DND-41 (cell line): ENCODE measurements at regions not wholly inside any gene's neighbourhood (a gene's known extent, or its start where the extent isn't known, plus 50 kb on each side); places are given as distances from the start of the nearest gene placed in this dataset.

ENCODE experiments used
- ATAC-seq: fragments of 200-7000 bp; cut with Tn5 transposase; 3 replicates; pipeline ENCODE4 v1.9.1; 2021; ENCODE audit warnings: low read depth; ENCODE audit not compliant: insufficient read depth
- DNase-seq: peaks from one replicate; pipeline ENCODE4 v3.0.0-alpha.2; 2020
- H2AFZ ChIP-seq: 2 replicates; pipeline ENCODE4 v1.6.0; 2012; ENCODE audit warnings: low read depth, low read length
- H3K27ac ChIP-seq: 2 replicates; pipeline ENCODE4 v1.5.1; 2012; ENCODE audit warnings: low read length, inconsistent platforms
- H3K27me3 ChIP-seq: fragments of 200-600 bp; sonication (generic); 2 replicates; pipeline ENCODE4 v1.6.0; 2012; ENCODE audit warnings: low read length, mild to moderate bottlenecking, inconsistent platforms; ENCODE audit not compliant: insufficient read depth, poor library complexity
- H3K36me3 ChIP-seq: 2 replicates; pipeline ENCODE4 v1.5.1; 2012; ENCODE audit warnings: low read length, inconsistent platforms; ENCODE audit not compliant: insufficient read depth
- H3K4me1 ChIP-seq: 2 replicates; pipeline ENCODE4 v1.5.1; 2012; ENCODE audit warnings: mild to moderate bottlenecking, low read length; ENCODE audit not compliant: insufficient read depth
- H3K4me2 ChIP-seq: 2 replicates; pipeline ENCODE4 v1.6.0; 2012; ENCODE audit warnings: mild to moderate bottlenecking, moderate library complexity, low read length, inconsistent platforms; ENCODE audit not compliant: insufficient read depth
- H3K4me3 ChIP-seq, 2 experiments: fragments of 200-600 bp in 1 of 2; shearing (Covaris generic) in 1 of 2; 2 replicates each; pipeline ENCODE4 v1.5.1; 2012 to 2016; ENCODE audit warnings: inconsistent platforms in 2 of 2, low read length in 2 of 2, mild to moderate bottlenecking in 2 of 2, low read depth in 1 of 2, moderate library complexity in 1 of 2
- H3K79me2 ChIP-seq: 2 replicates; pipeline ENCODE4 v1.6.0; 2012; ENCODE audit warnings: low read length, inconsistent platforms; ENCODE audit not compliant: insufficient read depth
- H3K9ac ChIP-seq: 2 replicates; pipeline ENCODE4 v1.6.0; 2012; ENCODE audit warnings: low read depth, mild to moderate bottlenecking, inconsistent platforms, low read length, moderate library complexity
- H3K9me3 ChIP-seq: 2 replicates; pipeline ENCODE4 v1.5.1; 2012; ENCODE audit warnings: low read length, moderate library complexity, mild to moderate bottlenecking, inconsistent platforms; ENCODE audit not compliant: insufficient read depth, severe bottlenecking
- H4K20me1 ChIP-seq: 2 replicates; pipeline ENCODE4 v1.6.0; 2012; ENCODE audit warnings: low read length; ENCODE audit not compliant: insufficient read depth
- EZH2 ChIP-seq: IDR thresholded peaks from 3 replicates; pipeline ENCODE4 v1.6.1; 2012; ENCODE audit warnings: borderline replicate concordance, low read depth, mild to moderate bottlenecking, moderate library complexity, low read length, inconsistent platforms; ENCODE audit not compliant: severe bottlenecking
- TF ChIP-seq, protein P1 (sequence below): IDR thresholded peaks from 2 replicates; pipeline ENCODE4 v1.5.1; 2012; ENCODE audit warnings: borderline replicate concordance, low read length, moderate library complexity, mild to moderate bottlenecking; ENCODE audit not compliant: poor library complexity, severe bottlenecking; ENCODE audit errors: extremely low read depth

DNA sequence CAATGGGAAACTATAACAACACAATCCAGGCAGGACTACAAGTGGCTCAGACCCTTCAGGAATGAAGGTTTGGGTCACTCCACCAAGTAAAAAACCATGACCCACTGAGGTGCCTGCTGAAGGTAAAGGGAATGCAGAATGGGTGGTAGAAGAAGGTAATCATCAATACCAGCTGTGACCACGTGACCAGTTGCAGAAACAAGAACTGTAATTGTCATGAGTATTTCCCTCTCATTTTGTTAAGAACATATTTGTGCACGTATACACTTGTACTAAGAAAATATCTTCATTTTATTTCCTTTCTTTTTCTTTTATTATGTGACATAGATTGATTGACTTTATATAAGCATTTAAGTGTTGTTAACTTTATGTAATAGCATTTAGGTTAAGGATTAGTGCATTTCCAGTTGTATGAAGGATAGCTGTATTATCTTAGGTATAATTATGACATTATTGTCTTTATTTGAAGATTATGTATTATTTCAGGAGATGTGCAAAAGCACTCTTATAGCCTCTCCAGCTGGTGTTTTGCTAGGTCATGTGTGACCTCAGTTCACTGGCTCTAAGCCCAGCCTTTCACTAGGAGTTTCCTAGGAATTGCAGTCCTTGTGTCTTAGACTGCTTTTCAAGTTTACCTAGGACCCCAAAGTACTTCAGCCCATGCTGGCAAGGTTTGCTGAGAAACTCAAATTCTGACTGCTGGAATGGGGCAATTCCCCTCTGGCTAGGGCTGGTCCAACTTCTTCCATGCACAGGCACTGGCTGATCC lies 125.7 kb upstream of the DPP10 start:
- TF ChIP-seq, protein P1, sequence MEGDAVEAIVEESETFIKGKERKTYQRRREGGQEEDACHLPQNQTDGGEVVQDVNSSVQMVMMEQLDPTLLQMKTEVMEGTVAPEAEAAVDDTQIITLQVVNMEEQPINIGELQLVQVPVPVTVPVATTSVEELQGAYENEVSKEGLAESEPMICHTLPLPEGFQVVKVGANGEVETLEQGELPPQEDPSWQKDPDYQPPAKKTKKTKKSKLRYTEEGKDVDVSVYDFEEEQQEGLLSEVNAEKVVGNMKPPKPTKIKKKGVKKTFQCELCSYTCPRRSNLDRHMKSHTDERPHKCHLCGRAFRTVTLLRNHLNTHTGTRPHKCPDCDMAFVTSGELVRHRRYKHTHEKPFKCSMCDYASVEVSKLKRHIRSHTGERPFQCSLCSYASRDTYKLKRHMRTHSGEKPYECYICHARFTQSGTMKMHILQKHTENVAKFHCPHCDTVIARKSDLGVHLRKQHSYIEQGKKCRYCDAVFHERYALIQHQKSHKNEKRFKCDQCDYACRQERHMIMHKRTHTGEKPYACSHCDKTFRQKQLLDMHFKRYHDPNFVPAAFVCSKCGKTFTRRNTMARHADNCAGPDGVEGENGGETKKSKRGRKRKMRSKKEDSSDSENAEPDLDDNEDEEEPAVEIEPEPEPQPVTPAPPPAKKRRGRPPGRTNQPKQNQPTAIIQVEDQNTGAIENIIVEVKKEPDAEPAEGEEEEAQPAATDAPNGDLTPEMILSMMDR, result no peak
- TF ChIP-seq EZH2, result no peak
- Histone ChIP-seq H4K20me1 (no peaks in the 10 kb centered on the region), H3K27ac (no peak overlapping the region), H3K27me3 (no peaks in the 10 kb centered on the region), H3K9ac (no peak overlapping the region), H3K9me3 (no peaks in the 10 kb centered on the region), H3K4me3 (no peak overlapping the region), H3K79me2 (no peaks in the 10 kb centered on the region), H3K4me1 (no peaks in the 10 kb centered on the region), H3K4me2 (no peak overlapping the region), H2AFZ (no peak overlapping the region), H3K36me3 (no peaks in the 10 kb centered on the region)
- DNase-seq (no peak), ATAC-seq (no peak)

- H3K4me3 ChIP-seq, result no peak overlapping the region
- H3K4me2 ChIP-seq, result no peak overlapping the region
- no peaks in the 10 kb centered on the region for H4K20me1 ChIP-seq
- ATAC-seq (no peak), DNase-seq (no peak)
- no peak overlapping the region for H3K27ac ChIP-seq
- no peak overlapping the region for H3K9ac ChIP-seq
- H3K27me3 ChIP-seq, result no peaks in the 10 kb centered on the region
- H3K4me1 ChIP-seq, result no peaks in the 10 kb centered on the region
- TF ChIP-seq, protein P1, result no peak
- TF ChIP-seq EZH2, result no peak
- H3K36me3 ChIP-seq, result no peaks in the 10 kb centered on the region
- H3K79me2 ChIP-seq, result no peaks in the 10 kb centered on the region
- no peaks in the 10 kb centered on the region for H3K9me3 ChIP-seq
- H2AFZ ChIP-seq, result no peak overlapping the region
Measured at GRCh38 chr2:114330594-114330993, 111.8 kb upstream of the DPP10 start.

DNA sequence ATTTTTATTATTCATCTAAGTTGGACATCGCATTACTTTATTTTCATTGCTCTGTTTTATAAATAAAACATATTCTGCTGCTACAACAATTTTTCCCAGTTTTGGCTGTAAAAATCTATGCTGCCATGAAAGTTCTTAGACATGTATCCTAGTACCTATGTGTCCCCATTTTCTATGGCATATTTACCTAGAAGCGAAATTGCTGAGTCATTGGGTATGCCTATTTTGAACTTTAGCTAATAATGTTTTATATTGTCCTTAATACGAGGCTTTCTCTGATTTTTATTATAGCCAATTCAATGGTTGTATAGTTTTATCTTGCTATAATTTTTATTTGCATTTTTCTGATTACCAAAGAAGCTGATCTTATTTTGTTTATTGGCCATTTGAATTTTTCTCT lies 110.5 kb upstream of the DPP10 start:
- H4K20me1 ChIP-seq, result no peaks in the 10 kb centered on the region
- H3K9ac ChIP-seq, result no peak overlapping the region
- H3K9me3 ChIP-seq, result no peaks in the 10 kb centered on the region
- no peaks in the 10 kb centered on the region for H3K4me1 ChIP-seq
- H3K4me3 ChIP-seq, result no peak overlapping the region
- H3K36me3 ChIP-seq, result no peaks in the 10 kb centered on the region
- no peak overlapping the region for H2AFZ ChIP-seq
- ATAC-seq, result no peak
- H3K4me2 ChIP-seq, result no peak overlapping the region
- no peaks in the 10 kb centered on the region for H3K79me2 ChIP-seq
- DNase-seq, result no peak
- H3K27ac ChIP-seq, result no peak overlapping the region
- no peaks in the 10 kb centered on the region for H3K27me3 ChIP-seq
- TF ChIP-seq EZH2, result no peak
- TF ChIP-seq, protein P1, result no peak

- no peak for TF ChIP-seq EZH2
- TF ChIP-seq, protein P1, result no peak
- no peak for ATAC-seq
- DNase-seq, result no peak
Measured at GRCh38 chr2:114345246-114345645, 97.2 kb upstream of the DPP10 start.

More at GRCh38 chr2:114345246-114345645, 97.2 kb upstream of the DPP10 start:
- H3K4me3 ChIP-seq, result no peak overlapping the region
- no peaks in the 10 kb centered on the region for H3K79me2 ChIP-seq
- H3K36me3 ChIP-seq, result no peaks in the 10 kb centered on the region
- H3K9me3 ChIP-seq, result no peaks in the 10 kb centered on the region
- H3K27ac ChIP-seq, result no peak overlapping the region
- no peak overlapping the region for H3K9ac ChIP-seq
- H3K27me3 ChIP-seq, result no peaks in the 10 kb centered on the region
- no peak overlapping the region for H3K4me2 ChIP-seq
- H2AFZ ChIP-seq, result no peak overlapping the region
- no peaks in the 10 kb centered on the region for H4K20me1 ChIP-seq
- no peaks in the 10 kb centered on the region for H3K4me1 ChIP-seq
